Dendritic cell treated with granulocyte-macrophage colony-stimulating factor and Interleukin-4, amounts not matched to agents 40 ng/mL and 50 ng/mL, for 4 days (primary cell): ENCODE measurements at regions not wholly inside any gene's neighbourhood (a gene's known extent, or its start where the extent isn't known, plus 50 kb on each side); places are given as distances from the start of the nearest gene placed in this dataset.
"Not testable (repeated sequence)": the region's sequence is repeated elsewhere in the genome, so short reads cannot be mapped to it uniquely, and the experiment has no call there.

ENCODE experiments used
- H3K27ac Mint-ChIP-seq: one replicate; pipeline ENCODE4 v1.8.0; 2022; ENCODE audit warnings: mild to moderate bottlenecking, mixed read lengths
- H3K27me3 Mint-ChIP-seq: one replicate; pipeline ENCODE4 v1.8.0; 2022; ENCODE audit warnings: mild to moderate bottlenecking, mixed read lengths
- H3K36me3 Mint-ChIP-seq: one replicate; pipeline ENCODE4 v1.8.0; 2022; ENCODE audit warnings: low read depth, mixed read lengths
- H3K4me1 Mint-ChIP-seq: one replicate; pipeline ENCODE4 v1.8.0; 2022; ENCODE audit warnings: low read depth, mixed read lengths
- H3K4me3 Mint-ChIP-seq: one replicate; pipeline ENCODE4 v1.8.0; 2022; ENCODE audit warnings: mild to moderate bottlenecking, moderate library complexity, mixed read lengths
- H3K9me3 Mint-ChIP-seq: one replicate; pipeline ENCODE4 v1.8.0; 2022; ENCODE audit warnings: mixed read lengths
- intact Hi-C: fragments of 100-400 bp; cut with micrococcal nuclease; formaldehyde crosslinking; loops from one replicate; pipeline ENCODE4 v1.15.0; 2022

DNA sequence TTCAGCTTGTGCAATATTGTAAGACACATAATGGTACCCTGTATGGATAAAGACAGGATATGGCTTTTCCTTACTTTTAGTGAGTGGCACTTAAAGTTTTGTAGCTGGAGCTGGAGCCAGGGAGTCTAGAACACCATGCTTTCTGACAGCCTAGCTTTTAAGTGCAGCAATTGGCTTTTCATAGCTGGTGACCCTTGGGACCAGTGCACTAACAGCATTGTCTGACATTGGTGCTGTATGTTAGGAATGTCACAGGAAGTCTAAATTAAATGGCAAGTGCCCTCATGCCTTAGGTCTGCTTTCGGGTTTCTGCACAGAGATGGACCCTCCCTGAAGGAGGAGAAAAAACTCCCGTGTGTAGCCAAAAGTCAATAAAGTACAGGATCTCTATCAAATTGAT is 628.2 kb downstream of the NR2F2 start:
- intact Hi-C loops, result no loop called here
- Mint-ChIP-seq H3K4me1 (no peaks in the 10 kb centered on the region), H3K4me3 (no peak overlapping the region), H3K27ac (no peak overlapping the region), H3K9me3 (peaks cover 11% of the 10 kb centered on the region), H3K27me3 (no peaks in the 10 kb centered on the region), H3K36me3 (no peaks in the 10 kb centered on the region)

DNA sequence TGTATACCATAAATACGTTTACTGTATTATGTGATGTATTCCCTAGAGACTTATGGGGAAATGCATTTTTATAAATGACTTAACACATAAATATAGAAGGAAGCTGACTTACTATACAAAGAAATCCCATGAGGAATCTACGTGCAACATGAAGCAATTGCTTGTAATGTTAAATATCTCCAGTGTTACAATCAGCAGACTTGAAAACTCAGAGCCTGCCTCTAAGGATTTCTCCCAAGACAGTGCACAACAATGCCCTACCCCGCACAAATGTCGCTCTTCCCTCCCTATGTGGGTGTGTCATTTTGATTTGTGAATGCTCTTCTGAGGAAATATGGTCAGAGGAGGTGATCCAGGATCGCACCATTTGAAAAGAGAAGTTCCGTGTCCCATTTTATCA is 629.0 kb downstream of the NR2F2 start:
- H3K9me3 Mint-ChIP-seq, result peaks cover 11% of the 10 kb centered on the region
- H3K36me3 Mint-ChIP-seq, result no peaks in the 10 kb centered on the region
- no peak overlapping the region for H3K27ac Mint-ChIP-seq
- intact Hi-C loops, result no loop called here
- H3K27me3 Mint-ChIP-seq, result no peaks in the 10 kb centered on the region
- H3K4me1 Mint-ChIP-seq, result no peaks in the 10 kb centered on the region
- no peak overlapping the region for H3K4me3 Mint-ChIP-seq

DNA sequence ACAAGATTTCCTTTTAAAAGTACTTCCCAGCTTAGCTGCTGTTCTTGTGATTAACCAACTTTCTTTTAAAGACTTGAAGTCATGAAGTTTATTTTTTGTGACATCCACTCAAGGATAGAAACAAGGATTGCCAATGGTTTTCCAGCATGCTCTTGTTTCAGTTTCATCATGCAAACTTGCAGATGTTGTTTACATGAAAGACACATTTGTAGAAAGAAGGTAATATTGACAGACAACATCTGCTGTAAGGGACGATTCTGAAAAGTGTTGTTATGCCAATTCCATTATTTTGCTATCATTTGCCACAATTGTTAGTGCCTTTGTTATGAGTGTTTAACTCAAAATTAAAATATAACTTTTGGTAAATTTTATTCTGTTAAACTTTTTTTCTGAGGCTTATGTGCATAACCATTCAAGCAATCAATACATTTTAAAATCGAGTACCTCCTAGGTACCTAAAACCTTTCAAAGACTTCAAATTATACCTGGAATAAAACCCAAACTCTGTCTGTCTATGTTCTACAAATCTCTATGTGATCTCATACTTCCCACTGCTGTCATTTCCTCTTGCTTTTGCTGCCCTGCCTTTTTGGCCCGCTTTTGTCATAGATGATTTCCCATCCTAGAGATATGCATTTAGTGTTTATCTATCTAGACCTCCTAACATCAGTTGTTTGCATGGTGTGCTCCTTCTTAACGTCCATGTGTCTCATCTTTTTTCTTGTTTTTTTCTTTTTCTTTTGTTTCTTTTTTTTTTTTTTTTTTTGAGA is 630.4 kb downstream of the NR2F2 start:
- no peak overlapping the region for H3K4me3 Mint-ChIP-seq
- peaks cover 11% of the 10 kb centered on the region for H3K9me3 Mint-ChIP-seq
- H3K4me1 Mint-ChIP-seq, result no peaks in the 10 kb centered on the region
- H3K27me3 Mint-ChIP-seq, result no peaks in the 10 kb centered on the region
- no peaks in the 10 kb centered on the region for H3K36me3 Mint-ChIP-seq
- intact Hi-C loops, result no loop called here
- no peak overlapping the region for H3K27ac Mint-ChIP-seq

DNA sequence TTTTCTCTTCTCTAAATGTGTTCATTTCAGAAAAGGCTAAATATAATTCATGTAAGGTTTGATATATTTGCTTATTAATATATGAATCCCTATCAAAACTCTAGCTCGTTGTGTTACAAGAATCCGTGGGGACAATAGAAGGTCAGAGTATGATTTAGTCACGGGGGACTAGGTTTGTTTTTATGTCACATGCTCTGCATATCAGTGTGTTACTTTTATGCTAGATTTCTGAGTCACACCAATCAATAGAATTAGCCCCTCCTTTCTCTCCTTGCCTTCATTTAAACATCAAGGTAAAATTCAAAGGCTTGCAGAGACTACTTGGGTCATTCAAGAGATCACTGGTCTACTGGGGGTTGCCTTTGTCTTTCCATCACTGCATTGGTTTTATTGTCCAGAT is 636.1 kb downstream of the NR2F2 start:
- H3K27ac Mint-ChIP-seq, result no peak overlapping the region
- intact Hi-C loops, result no loop called here
- H3K4me1 Mint-ChIP-seq, result no peaks in the 10 kb centered on the region
- H3K36me3 Mint-ChIP-seq, result no peaks in the 10 kb centered on the region
- H3K9me3 Mint-ChIP-seq, result peaks cover 20% of the 10 kb centered on the region
- H3K27me3 Mint-ChIP-seq, result no peaks in the 10 kb centered on the region
- no peak overlapping the region for H3K4me3 Mint-ChIP-seq

DNA sequence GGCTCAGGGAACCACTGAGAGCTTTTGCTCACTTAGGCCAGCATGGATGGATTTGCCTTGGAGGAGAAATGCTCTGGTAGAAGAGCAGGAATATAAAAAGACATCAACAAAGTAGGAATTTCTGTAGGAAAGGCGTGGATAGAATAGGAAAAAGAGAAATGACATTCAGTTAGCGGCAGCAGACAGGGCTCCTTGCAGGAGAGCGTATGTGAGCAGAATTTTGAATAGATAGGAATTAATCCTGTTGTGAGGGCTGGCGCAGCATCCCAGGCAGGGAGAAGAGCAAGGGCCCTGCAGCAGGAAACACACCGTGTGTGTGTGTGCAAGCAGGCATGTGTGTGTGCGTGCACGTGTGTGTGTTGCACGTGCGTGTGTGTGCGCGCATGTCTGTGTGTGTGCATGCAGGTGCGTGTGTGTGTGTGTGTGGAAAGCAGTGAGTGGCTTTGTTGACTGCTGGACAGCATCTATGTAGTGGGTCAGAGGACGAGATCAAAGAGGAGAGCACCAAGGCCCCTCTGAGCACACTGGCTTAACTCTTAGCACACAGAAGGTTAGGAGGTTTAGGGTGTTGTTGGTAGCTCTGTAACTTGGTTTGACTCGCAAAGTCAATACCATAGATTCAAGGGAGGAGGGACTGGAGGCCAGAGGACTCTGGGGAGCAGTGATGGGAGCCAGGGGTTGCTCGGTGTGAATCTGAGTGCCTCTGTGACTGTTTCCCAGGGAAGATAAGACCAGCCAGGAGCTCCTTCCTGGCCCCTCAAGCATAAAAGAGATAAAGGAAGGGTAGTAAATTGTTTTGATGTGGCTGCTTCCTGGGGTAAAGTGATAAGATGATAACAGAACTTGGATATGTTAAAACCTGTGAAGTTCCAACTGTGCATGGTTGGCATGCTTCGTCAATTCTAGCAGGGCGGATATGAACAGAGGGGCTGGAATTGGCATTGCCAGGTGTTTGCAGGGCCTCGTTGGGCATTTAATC is 639.5 kb downstream of the NR2F2 start:
- H3K9me3 Mint-ChIP-seq, result peaks cover 9% of the 10 kb centered on the region

DNA sequence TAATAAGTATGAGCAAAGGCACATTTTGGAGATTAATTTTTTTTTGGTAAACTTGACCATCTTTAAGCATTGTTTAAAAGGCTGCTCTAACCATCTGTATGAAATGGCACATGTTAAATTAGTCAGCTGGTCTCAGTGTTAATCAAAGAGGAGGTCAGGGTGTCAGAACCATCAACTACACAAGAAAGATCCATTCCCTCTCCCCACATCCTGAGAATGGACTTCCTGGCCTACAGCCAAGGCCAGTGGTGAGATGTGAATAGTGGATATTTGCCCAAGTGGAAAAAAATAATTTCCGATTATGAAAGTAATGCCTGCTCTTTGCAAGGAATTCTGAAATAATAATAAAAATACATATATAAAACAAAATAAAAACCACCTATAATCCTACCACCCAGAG is 641.7 kb downstream of the NR2F2 start:
- H3K4me3 Mint-ChIP-seq, result no peak overlapping the region

More for the DNA sequence above, 639.5 kb downstream of the NR2F2 start:
- Mint-ChIP-seq H3K36me3 (no peaks in the 10 kb centered on the region), H3K27ac (no peak overlapping the region), H3K27me3 (no peaks in the 10 kb centered on the region), H3K4me1 (no peaks in the 10 kb centered on the region), H3K4me3 (no peak overlapping the region)
- intact Hi-C loops, result no loop called here

DNA sequence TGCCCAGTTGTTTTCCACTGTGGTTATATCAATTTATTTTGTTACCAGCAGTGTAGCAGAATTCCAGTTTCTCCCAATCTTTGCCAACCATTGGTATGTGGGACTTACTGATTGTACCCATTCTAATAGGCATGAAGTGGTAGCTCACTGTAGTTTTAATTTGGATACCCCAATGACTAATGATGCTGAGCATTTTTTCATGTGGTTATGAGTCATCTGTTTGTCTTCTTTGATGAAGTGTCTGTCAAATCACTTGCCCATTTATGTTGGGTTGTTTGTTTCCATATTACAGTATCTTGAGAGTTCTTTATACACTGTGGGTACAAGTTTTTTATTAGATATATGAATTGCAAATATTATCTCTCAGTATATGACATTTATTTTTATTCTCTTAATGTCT is 644.3 kb downstream of the NR2F2 start:
- Mint-ChIP-seq H3K9me3 (no peaks in the 10 kb centered on the region), H3K4me3 (no peak overlapping the region), H3K36me3 (no peaks in the 10 kb centered on the region), H3K27me3 (no peaks in the 10 kb centered on the region), H3K4me1 (no peaks in the 10 kb centered on the region), H3K27ac (no peak overlapping the region)
- intact Hi-C loops, result no loop called here

More for the DNA sequence above, 641.7 kb downstream of the NR2F2 start:
- Mint-ChIP-seq H3K27me3 (no peaks in the 10 kb centered on the region), H3K4me1 (no peaks in the 10 kb centered on the region), H3K27ac (no peak overlapping the region), H3K9me3 (peaks cover 9% of the 10 kb centered on the region), H3K36me3 (no peaks in the 10 kb centered on the region)
- intact Hi-C loops, result no loop called here

DNA sequence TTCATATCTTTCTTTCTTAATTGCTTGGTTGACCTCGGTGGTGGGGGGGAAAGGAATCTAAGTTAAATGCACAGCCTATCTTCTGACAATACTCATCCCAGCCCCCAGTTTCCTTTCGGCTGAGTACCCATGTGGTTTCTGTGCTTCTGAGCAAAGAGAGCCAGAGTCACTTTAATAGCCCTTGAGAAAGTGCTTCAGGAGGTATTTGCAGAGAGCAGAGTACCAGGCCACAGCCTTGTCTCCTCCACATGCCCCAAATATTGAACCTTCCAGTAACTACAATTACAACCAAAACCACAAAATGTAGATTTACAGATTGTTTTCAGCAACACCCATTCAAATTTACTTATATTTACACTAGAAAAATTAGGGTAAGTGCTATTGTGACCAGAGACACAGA is 647.4 kb downstream of the NR2F2 start:
- intact Hi-C loops, result no loop called here
- H3K9me3 Mint-ChIP-seq, result no peaks in the 10 kb centered on the region
- no peaks in the 10 kb centered on the region for H3K36me3 Mint-ChIP-seq

DNA sequence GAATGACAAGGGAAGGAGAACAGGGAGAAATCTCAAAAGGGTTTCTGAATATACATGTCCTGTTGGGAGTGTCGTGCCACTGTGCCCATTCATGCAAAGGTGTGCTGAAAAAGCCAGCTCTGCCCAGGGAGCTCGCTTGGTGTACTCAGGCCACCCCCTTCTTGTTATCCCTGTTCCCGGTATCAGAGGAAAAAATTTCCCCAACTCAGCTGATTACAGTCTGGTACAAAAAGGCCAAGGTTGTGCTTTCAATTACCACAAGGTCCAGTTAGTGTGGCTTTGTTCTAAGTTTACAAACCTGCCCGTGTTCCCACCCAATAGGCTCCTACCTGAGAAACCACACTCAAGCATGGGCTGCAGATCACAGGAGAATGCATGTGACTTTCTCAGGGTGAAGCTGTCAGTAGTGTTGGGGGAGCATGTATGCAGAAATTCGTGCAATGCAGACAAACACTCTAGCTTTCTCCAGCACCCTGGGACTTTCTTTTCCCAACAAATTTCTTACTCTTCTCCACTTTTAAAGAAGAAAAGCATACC is 648.5 kb downstream of the NR2F2 start:
- no peak overlapping the region for H3K27ac Mint-ChIP-seq
- no peaks in the 10 kb centered on the region for H3K36me3 Mint-ChIP-seq
- H3K4me3 Mint-ChIP-seq, result no peak overlapping the region
- H3K27me3 Mint-ChIP-seq, result no peaks in the 10 kb centered on the region
- H3K9me3 Mint-ChIP-seq, result no peaks in the 10 kb centered on the region
- H3K4me1 Mint-ChIP-seq, result no peaks in the 10 kb centered on the region
- intact Hi-C loops, result no loop called here

More for the DNA sequence above, 647.4 kb downstream of the NR2F2 start:
- no peaks in the 10 kb centered on the region for H3K27me3 Mint-ChIP-seq
- no peak overlapping the region for H3K27ac Mint-ChIP-seq
- H3K4me3 Mint-ChIP-seq, result no peak overlapping the region
- no peaks in the 10 kb centered on the region for H3K4me1 Mint-ChIP-seq

DNA sequence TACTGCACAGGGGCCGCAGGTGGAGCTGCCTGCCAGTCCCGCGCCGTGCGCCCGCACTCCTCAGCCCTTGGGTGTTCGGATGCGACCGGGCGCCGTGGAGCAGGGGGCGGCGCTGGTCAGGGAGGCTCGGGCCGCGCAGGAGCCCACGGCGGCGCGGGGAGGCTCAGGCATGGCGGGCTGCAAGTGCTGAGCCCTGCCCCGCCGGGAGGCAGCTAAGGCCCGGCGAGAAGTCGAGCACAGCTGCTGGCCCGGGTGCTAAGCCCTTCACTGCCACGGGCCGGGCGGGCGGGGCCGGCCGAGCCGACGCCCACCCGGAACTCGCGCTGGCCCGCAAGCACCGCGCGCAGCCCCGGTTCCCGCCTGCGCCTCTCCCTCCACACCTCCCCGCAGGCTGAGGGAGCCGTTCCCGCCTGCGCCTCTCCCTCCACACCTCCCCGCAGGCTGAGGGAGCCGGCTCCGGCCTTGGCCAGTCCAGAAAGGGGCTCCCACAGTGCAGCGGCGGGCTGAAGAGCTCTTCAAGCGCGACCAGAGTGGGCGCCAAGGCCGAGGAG is 653.7 kb downstream of the NR2F2 start:
- H3K27ac Mint-ChIP-seq, H3K4me3 Mint-ChIP-seq, H3K27me3 Mint-ChIP-seq, H3K4me1 Mint-ChIP-seq, H3K36me3 Mint-ChIP-seq, intact Hi-C loops: not testable (repeated sequence)
- peaks cover 17% of the 10 kb centered on the region for H3K9me3 Mint-ChIP-seq

DNA sequence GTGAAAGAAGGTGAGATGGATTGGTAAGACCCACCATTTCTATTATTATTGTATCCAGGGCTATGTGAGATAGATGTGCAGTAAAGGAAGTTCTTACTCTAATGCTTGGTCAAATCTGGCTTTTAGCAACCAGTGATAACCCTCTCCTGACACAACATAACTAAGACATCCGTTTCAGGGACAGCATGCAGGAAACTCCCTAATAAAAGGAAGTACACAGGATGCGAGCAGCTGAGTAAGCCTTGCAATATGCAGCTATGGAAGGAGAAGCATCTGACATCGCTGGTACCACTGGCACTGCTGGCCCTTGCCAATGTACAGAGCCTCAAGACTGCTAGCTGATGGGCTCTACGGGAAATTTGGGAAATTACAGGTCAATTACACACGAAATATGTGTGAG is 662.3 kb downstream of the NR2F2 start:
- no peaks in the 10 kb centered on the region for H3K27me3 Mint-ChIP-seq
- peaks cover 22% of the 10 kb centered on the region for H3K9me3 Mint-ChIP-seq
- intact Hi-C loops, result no loop called here
- H3K36me3 Mint-ChIP-seq, result no peaks in the 10 kb centered on the region
- H3K27ac Mint-ChIP-seq, result no peak overlapping the region
- H3K4me3 Mint-ChIP-seq, result no peak overlapping the region
- no peaks in the 10 kb centered on the region for H3K4me1 Mint-ChIP-seq

DNA sequence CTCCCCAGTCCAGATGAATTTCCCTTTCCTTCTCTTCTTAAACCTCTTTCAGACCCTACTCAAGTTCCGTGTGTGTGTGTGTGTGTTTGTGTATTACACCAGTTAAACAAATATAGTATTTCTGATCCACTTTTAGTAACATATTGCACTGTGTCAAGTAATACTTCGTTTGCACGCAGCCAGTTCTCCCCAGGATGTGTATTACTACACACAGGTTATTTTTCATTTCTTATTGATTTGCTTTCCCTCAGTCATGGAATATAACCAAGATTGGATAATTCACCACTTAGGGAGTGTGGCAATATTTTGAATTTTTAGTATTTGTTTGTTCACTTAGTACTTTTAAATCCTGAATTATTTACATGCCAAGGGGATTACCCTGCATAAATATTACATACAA is 667.0 kb downstream of the NR2F2 start:
- Mint-ChIP-seq H3K4me3 (no peak overlapping the region), H3K36me3 (no peaks in the 10 kb centered on the region), H3K4me1 (no peaks in the 10 kb centered on the region), H3K9me3 (peaks cover 8% of the 10 kb centered on the region), H3K27me3 (no peaks in the 10 kb centered on the region), H3K27ac (no peak overlapping the region)
- intact Hi-C loops, result no loop called here

DNA sequence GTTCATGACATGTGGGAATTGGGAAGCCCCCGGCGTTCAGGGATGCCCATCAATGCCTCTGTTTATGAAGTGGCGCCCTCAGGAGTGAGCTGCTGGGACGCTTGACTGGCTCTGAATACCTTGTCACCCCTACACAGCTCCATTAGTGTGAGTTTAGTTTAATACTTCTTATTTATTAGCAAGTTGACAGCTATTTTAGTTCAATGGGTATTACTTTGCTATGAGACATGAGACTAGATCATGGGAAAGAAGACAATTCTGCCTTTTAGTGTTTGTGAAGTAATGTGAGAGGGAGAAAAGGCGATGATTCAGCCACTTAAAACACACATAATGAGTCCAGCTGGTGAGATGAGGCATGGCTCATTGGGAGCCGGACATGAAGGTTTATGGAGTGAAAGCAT is 678.5 kb downstream of the NR2F2 start:
- Mint-ChIP-seq H3K9me3 (no peaks in the 10 kb centered on the region), H3K4me1 (no peaks in the 10 kb centered on the region), H3K4me3 (no peak overlapping the region), H3K27me3 (no peaks in the 10 kb centered on the region), H3K36me3 (no peaks in the 10 kb centered on the region), H3K27ac (no peak overlapping the region)
- intact Hi-C loops, result no loop called here

DNA sequence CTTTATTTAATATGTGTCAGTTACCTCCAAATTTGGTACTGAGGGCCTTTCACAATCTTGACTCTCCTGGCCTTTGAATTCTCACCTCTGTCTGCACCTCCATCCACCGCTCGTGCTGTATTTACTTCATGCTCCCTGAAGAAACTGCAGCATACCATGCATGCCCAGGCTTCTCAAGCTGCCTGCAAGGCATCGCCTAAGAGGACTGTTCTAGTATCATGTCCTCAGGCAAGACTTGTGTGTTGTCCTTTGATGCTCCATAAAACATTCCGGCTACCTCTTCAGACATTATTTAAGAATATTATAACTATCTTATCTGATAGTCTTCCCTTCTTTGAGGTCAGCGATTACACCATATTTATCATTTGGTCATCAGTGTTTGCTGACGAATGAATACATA is 682.5 kb downstream of the NR2F2 start:
- no peak overlapping the region for H3K4me3 Mint-ChIP-seq
- no peaks in the 10 kb centered on the region for H3K27me3 Mint-ChIP-seq

More for the DNA sequence above, 682.5 kb downstream of the NR2F2 start:
- Mint-ChIP-seq H3K36me3 (no peaks in the 10 kb centered on the region), H3K4me1 (no peaks in the 10 kb centered on the region), H3K9me3 (no peaks in the 10 kb centered on the region), H3K27ac (no peak overlapping the region)
- intact Hi-C loops, result no loop called here
